Stimulated activated CD8-positive, alpha-beta memory T cell treated with anti-CD3 and anti-CD28 coated beads, Interleukin-4, amount 100 ng/mL, for 48 hours (primary cell): ENCODE measurements at regions not wholly inside any gene's neighbourhood (a gene's known extent, or its start where the extent isn't known, plus 50 kb on each side); places are given as distances from the start of the nearest gene placed in this dataset.
"Not testable (repeated sequence)": the region's sequence is repeated elsewhere in the genome, so short reads cannot be mapped to it uniquely, and the experiment has no call there.

ENCODE experiments used
- DNase-seq: peaks from one replicate; pipeline ENCODE4 v3.0.0-alpha.2; 2020

DNA sequence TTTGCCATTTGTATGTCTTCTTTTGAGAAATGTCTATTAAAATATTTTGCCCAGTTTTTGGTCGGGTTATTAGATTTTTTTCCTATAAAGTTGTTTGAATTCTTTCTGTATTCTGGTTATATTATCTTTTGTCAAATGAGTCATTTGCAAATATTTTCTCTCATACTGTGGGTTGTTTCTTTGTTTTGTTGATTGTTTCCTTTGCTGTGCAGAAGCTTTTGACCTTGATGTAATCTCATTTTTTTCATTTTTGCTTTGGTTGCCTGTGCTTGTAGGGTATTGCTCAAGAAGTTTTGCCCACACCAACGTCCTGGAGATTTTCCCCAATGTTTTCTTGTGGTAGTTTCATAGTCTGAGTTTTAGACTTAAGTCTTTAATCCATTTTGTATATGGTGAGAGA lies 245.7 kb downstream of the ADCYAP1 start:
- no peak for DNase-seq

DNA sequence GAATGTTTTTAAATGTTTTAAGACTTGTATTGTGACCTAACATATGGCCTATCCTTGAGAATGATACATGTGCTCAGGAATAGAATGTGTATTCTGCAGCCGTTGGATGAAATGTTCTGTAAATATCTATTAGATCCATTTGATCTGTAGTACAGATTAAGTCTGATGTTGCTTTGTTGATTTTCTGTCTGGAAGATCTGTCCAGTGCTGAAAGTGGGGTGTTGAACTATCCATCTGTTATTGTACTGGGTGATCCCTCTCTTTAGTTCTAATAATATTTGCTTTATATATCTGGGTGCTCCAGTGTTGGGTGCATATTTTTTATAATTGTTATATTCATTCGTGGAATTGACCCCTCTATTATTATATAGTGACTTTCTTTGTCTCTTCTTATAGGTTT lies 248.3 kb downstream of the ADCYAP1 start:
- not testable (repeated sequence) for DNase-seq

DNA sequence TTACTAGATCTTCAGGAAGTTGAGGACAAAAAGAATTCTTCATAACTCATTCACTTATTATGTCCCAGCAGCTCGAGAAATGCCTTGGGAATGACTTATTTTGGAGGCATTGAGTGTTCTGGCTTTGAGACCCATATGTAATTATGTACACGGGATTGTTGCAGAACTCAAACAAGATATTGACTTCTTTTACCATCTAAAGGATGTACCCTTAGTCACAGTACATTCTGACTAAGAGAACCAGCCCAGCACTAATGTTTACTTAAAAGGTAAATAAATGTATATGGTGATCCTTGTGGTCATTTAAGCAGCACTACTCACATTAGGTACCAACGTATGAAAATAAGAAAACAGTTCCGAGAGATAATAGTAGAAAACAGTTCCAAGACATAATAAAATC lies 268.9 kb downstream of the ADCYAP1 start:
- no peak for DNase-seq

DNA sequence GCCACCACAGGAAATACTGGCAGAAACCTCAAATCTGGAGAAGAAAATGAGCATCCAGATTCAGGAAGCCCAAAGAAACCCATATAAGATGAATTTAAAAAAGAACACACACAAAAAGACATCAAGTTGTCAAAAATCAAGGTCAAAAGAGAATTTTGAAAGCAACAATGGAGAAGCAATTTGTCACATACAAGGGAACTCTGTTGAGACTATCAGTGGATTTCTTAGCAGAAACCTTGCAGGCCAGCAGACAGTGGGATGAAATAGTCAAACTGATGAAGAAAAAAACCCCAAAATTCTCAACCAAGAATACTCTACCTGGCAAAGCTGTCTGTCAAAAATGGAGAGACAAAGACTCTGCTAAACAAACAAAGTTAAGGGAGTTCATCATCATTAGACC lies 272.6 kb downstream of the ADCYAP1 start:
- no peak for DNase-seq

DNA sequence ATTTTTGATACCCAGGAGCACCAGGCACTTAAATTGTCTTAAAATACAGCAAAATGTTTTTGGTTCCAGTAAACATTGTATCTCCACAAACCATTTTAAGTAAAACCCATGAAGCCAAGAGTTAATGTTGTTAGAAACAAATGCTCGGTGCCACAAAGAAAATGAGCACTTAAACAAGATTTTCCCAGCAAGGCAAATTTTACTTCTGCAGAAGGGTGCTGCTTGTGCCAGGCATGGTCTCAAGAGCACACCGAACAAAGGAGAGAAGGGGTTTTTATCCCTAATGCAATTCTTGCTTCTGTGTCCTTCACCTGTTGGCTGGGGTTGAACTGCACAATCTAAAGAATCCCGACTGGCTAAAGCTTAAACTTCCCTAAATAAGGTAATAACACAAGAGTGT lies 286.7 kb downstream of the ADCYAP1 start:
- DNase-seq = no peak

DNA sequence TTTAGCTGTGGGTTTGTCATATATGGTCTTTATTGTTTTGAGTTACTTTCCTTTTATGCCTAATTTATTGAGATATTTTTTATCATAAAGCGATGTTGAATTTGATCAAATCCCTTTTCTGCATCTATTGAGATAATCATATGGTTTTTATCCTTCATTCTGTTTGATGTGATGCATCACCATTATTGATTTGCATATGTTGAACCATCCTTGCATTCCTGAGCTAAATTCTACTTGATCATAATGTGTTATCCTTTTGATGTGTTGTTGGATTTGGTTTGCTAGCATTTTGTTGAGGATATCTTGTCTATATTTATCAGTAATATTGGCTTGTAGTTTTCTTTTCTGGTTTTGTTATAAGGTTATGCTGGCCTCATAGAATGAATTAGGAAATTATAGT lies 308.5 kb downstream of the ADCYAP1 start:
- no peak for DNase-seq

DNA sequence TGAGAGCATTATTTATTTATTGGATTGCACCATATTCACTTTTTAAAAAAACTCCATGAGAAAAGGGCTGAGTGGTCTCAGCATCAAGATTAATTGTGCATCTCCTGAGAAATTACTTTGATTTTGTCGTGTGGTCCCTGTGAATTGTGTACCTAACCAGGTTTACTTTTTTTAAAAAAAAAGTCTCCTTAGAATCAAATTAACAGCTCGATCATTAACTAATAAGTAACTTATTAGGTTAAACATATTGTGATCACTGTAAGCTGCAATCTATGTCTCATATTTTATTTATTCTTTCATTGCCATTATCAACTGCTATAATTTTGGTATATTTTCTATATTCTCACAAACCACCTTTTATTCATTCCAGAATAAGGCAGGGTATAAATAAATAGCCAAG lies 318.2 kb downstream of the ADCYAP1 start:
- no peak for DNase-seq

DNA sequence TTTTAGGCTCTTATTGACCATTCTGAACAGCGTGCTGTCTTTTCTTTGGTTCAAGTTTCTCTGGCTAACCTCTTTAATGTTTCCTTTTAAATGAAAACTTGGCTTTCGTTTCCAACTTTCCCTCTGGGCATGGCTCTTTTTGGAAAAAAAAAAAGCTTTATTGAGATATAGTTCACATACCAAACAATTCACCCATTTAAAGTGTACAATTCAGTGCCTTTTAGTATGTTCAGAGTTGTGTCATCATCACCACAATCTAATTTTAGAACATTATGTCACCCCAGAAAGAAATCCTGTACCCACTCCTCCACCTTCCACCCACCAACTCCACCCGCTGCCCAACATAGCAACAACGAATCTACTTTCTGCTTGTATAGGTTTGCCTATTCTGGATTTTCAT lies 322.4 kb downstream of the ADCYAP1 start:
- DNase-seq = no peak

DNA sequence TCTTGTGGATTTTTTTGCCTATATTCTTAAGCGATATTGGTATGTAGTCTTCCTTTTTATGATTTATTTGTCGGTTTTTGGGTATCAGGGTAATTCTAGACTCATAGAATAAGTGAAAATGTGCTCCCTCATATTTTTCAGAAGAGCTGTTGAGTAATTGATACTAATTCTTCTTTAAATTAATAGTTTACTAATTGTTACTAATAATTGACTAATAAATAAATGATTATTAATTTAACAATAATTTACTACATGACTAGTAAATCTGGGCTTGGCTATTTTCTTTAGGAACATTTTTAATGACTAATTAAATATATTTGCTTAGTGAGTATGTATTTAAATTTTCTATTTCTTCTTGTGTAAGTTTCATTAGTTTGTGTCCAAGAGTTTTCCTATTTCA lies 325.0 kb downstream of the ADCYAP1 start:
- no peak for DNase-seq

DNA sequence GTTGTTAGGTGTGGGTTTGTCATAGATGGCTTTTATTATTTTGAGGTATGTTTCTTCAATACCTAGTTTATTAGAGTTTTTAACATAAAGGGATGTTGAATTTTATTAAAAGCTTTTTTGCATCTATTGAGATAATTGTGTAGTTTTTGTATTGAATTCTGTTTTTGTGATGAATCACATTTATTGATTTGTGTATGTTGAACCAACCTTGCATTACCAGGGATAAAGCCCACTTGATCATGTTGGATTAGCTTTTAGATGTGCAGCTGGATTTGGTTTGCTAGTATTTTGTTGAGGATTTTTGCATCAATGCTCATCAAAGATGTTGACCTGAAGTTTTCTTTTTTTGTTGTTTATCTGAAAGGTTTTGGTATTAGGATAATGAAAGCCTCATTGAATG lies 328.2 kb downstream of the ADCYAP1 start:
- no peak for DNase-seq

DNA sequence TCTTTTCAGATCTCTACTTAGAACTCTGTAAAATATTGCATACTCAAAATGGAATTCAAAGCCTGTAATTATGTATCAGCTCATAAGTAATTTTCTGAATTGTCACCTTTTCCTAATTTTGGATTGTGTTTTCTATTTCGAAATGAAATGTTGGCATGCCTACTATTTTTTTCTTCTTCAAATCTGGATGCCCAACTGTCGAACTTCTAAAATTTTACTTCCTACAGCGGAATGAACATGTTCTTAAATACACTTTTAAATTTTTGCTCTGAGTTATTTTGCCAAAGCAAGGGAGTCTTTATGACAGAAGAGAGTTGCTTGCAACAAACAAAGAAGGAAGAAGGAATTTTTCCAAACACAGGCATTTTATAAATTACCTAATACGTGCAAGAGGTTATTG lies 336.0 kb downstream of the ADCYAP1 start:
- DNase-seq = no peak

DNA sequence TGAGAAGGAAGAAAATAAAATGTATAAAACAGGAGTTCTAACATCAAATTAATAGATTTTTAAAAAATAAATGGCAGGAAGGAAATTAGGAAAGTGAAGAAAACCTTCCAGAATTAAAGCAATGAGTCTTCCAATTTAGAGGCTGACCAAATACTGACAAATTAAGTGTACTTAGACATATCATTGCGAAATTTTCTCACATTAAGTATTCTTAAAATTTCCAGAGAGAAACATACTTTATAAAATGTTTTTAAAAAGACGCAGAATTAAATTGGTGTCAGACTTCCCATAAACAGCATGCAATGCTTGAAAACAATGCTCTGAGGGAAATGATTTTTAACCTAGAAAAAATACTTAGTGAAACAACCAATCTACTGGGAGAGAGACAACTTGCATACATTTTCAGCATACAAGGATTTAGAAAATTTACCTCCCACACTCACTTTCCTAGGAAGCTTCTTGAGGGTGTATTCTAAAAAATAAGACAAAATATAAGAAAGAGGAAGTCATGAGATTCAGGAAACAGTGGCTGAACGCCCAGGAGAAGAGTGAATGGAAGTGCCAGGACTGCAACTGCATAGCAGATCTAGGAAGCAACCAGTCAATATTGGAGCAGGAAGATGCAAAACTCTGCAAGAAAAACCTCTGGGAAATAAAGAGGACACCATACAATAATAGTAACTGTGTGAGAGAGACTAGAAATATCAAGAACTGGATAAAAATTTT lies 339.9 kb downstream of the ADCYAP1 start:
- no peak for DNase-seq

DNA sequence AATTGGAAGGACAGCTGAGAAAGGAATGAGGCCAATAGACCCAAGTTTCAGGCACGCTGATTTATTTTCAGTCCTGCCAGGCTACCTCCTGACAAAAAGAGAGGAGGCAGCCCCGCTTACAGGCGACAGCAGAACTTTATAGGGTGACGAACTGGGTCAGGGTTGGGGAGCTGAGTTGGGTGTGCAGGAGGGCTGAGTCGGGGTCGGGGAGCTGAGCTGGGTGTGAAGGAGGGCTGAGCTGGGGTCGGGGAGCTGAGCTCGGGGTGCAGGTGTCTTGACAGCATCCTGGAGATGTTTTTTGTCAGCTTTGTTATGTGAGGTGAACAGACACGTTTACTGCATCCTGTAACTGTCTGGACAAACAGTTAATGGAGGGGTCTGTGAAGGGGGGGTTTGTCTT lies 342.2 kb downstream of the ADCYAP1 start:
- DNase-seq = no peak

DNA sequence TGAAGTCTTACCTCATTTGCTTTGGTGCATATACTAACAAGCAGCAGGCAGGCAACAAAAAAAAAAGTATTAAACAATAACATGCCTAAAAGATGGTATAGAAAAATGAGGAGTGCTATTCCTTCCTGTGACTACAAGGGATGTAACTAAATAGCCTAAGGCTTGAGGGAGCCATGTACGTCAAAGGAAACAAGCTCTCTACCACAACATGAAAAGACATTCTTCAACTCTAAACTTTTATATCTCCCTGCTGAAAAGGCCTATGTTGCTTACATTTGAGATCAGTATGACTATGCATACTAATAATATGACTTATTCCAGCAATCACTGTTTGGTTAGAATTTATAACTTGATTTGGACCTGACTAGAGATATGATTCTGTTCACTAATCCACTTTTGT lies 347.9 kb downstream of the ADCYAP1 start:
- DNase-seq = no peak

DNA sequence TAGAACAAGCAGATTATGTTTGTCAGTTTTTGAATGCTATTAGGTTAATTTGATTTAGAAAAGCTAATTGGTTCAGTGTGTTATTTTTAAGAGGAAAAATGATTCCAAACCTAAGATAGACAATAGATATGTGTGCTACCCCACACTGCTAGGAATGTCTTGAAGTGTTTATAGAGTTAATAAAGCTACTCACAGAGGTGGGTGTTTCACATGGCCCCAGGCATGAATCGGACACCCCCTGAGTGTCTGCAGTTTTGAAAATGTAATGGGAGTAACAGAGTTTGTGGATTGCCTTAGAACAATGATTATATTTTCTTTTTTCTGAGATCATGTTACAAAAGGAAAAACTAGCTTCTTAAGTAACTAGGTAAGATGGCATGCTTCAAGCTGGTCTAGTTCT lies 348.3 kb downstream of the ADCYAP1 start:
- DNase-seq = no peak

DNA sequence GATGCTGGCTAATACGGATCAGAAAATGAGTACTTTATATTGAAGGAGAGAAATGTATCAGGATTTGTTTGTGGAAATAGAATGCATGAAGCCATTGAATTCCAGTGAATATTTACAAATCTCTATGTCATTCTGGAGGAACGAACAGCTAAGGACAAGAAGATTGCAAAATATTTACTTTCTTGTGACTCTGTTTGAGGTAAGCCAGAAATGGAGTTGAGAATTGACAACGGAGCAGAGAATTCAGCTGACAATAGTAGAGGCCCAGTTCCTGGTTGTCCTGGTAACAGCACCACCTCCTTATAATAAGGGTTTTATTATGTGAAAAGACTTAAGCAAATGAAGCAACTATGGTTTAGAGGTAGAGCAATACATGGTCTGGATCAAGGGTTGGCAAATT lies 349.2 kb downstream of the ADCYAP1 start:
- DNase-seq = no peak

DNA sequence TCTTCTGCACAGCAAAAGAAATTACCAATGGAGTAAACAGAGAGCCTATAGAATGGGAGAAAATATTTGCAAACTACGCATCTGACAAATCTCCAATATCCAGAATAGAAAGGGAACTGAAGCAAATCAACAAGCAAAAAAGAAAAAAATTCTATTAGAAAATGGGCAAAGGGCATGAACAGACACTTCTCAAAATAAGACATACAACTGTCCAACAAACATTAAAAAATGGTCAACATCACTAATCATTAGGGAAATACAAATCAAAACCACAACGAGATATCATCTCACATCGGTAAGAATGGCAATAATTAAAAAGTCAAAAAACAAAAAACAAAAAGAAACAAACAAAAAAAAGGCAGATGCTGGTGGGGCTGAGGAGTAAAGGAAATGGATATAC lies 356.4 kb downstream of the ADCYAP1 start:
- DNase-seq = no peak

DNA sequence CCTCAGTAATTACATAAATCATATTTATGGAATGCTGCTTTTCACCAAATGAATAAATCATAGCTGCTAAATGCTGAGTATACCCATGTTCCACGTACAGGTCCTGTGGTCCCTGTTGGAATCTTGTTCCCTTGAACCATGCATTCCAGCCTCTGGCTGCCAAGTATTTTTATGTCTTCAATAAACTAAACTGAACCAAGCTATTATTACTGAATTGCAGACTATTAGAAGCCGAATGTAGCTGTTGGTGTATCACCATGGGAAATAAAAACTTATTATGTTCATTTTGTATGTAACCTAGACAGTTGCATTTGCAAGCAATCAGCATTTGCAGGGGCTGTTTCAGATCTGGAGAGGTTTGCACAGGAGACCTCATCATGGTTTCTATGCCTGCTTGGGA lies 362.4 kb downstream of the ADCYAP1 start:
- no peak for DNase-seq

DNA sequence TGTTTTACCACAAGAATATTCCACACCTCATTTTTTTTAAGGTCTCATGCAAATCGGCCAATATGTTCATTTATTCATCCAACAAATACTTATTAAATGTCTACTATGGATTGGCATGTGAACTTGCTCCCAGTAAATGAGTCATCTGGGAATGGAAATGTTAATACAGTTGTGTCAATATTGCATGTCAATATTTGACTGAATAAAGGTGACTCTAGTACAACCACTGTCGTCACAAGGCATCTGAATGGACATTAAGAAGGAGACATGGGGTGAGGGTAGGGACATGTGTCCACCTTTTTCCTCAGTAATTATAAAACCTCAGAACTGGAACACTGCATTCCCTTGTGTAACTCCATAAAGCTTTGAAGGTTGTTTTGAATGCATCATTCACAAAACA lies 365.4 kb downstream of the ADCYAP1 start:
- DNase-seq = no peak

DNA sequence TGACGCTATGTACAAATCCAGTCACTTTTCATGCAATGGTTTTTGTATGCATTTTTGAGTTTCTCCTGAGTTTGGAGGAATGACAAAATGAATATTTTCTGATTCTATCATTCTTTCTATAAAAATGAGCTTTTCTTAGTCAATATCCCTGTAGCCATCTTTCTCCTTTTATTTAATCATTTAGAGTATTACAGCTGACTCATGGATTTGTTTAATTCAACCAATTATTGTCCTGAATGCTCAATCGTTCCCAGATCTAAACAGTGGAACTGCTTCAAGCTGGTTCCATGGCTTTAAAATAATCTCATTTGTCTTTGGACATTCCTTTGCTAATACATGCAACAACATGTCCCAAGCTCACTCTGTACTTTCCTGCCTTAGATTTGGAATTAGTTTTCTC lies 368.8 kb downstream of the ADCYAP1 start:
- no peak for DNase-seq

DNA sequence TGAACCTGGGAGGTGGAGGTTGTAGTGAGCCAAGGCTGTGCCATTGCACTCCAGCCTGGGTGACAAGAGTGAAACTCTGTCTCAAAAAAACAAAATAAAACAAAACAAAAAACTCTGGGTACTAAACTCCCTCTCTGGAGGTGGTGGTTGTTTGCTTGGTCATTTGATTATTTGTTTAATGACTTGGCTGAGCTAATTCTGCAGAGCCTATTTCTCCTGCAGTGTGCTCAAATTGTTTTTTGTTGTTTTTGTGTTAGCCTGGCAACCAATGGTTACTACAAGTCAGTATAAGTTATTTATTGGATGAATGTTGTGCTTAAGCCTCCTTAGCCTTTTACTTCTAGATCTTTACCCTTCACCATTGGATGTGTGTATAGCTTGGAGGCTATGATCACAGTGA lies 387.5 kb downstream of the ADCYAP1 start:
- DNase-seq = no peak

DNA sequence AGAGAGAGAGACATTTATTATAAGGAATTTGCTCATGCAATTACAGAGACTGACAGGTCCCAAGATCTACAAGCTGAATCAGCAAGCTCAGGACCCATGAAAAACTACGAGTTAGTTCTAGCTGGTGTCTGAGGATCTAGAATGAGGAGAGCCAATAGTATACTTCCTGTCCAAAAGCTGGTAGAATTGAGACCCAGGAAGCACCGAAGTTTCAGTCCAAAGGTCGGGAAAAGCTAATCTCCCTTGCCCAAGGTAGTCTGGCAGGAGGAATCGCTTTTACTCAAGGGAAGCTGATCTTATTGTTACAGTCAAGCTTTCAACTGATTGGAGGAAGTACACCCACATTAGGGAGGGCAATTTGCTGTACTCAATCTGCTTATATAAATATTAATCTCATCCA lies 389.6 kb downstream of the ADCYAP1 start:
- DNase-seq = no peak

DNA sequence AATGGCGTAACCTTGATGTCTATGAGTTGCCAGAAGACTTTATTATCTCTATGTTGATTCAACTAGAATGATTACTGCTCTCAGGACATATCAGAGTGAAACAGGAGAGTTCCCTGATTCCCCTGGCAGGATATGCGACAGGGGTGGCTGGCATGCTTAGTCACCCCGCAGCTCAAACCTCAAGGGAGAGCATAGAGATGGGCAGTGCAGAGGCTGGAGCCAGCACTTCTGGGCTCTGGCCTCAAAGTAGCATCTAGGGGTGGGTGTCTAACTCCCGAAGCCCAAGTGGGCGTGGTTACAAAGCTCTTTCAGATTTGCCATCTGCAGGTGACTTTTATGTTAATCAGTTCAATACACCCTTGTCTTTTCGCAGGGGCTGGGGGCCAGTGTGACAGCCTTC lies 391.6 kb downstream of the ADCYAP1 start:
- no peak for DNase-seq

DNA sequence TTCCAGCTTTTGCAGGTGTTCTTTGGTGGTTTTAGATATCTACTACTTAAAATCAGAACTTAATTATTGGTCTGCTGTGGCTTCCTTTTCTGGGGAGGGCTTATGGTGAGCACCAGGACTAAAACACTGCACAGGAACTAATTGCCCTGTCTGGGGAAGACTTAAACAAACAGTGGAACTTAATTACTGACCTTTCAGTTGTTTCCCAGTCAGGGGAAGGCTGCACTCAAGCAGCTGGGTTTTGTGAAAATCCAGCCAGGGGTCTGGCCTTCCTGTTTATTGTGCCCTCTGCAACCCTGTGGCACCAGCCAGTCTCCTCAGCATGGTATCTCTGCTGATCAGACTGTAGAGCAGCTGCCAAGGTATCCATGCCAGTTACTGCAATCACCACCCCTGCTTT lies 398.2 kb downstream of the ADCYAP1 start:
- no peak for DNase-seq

DNA sequence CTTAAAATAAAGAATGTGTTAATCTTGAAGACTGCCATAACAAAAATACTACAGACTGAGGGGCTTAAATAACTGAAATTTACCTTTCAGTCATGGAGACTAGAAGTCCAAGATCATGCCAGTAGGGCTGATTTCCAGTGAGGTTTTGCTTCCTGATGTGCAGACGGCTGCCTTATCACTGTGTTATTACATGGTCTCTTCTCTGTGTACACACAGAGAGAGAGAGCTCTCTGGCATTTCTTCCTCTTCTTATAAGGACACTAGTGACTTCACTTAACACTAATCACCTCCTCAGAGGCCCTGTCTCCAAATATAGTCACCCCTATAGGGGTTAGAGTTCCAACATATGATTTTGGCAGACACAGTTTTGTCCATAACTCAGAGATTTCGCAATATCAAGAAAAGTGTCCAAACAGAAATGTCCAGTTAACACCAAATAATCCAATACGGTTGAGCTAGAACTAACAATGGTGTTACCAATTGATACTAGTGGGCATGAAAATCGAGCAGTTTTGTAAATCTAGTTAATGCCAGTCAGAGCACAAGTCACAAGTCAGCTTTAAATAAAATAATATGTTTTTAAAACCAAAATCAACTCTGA lies 399.8 kb downstream of the ADCYAP1 start:
- DNase-seq = no peak
